Trophoblast cell (in vitro differentiated cells and primary cell): ENCODE measurements at regions not wholly inside any gene's neighbourhood (a gene's known extent, or its start where the extent isn't known, plus 50 kb on each side); places are given as distances from the start of the nearest gene placed in this dataset.

ENCODE experiments used
- DNase-seq, 2 donors: peaks; one replicate each; pipeline ENCODE4 v3.0.0-alpha.2; 2016
- H2AFZ ChIP-seq: 2 replicates; pipeline ENCODE4 v1.6.1; 2013; ENCODE audit warnings: low read length, moderate library complexity, mild to moderate bottlenecking; ENCODE audit not compliant: insufficient read depth, poor library complexity
- H2AK5ac ChIP-seq: 2 replicates; pipeline ENCODE4 v1.6.1; 2013; ENCODE audit warnings: mild to moderate bottlenecking, low read length
- H2BK120ac ChIP-seq: 2 replicates; pipeline ENCODE4 v1.6.1; 2013; ENCODE audit warnings: low read length, mild to moderate bottlenecking, moderate library complexity; ENCODE audit not compliant: insufficient read depth, poor library complexity
- H2BK12ac ChIP-seq: 2 replicates; pipeline ENCODE4 v1.6.1; 2013; ENCODE audit warnings: mild to moderate bottlenecking, low read length, moderate library complexity
- H2BK5ac ChIP-seq: 2 replicates; pipeline ENCODE4 v1.6.1; 2013; ENCODE audit warnings: low read length, low read depth, moderate library complexity, mild to moderate bottlenecking; ENCODE audit not compliant: poor library complexity
- H3K14ac ChIP-seq: 2 replicates; pipeline ENCODE4 v1.6.1; 2013; ENCODE audit warnings: mild to moderate bottlenecking, low read length
- H3K18ac ChIP-seq: 2 replicates; pipeline ENCODE4 v1.6.1; 2013; ENCODE audit warnings: mild to moderate bottlenecking, low read length
- H3K23ac ChIP-seq: 2 replicates; pipeline ENCODE4 v1.6.1; 2013; ENCODE audit warnings: low read length
- H3K27ac ChIP-seq: 2 replicates; pipeline ENCODE4 v1.5.1; 2013; ENCODE audit warnings: low read depth, mild to moderate bottlenecking, inconsistent platforms, low read length, moderate library complexity
- H3K27me3 ChIP-seq: 2 replicates; pipeline ENCODE4 v1.6.1; 2013; ENCODE audit warnings: inconsistent platforms, mild to moderate bottlenecking, low read length, moderate library complexity; ENCODE audit not compliant: insufficient read depth
- H3K36me3 ChIP-seq, 2 experiments: 1 replicate in 1 of 2; 2 replicates in 1 of 2; pipeline ENCODE4 v1.6.1; 2013; ENCODE audit warnings: low read length in 2 of 2, mild to moderate bottlenecking in 2 of 2, moderate library complexity in 1 of 2; ENCODE audit not compliant: insufficient read depth in 2 of 2, control insufficient read depth in 1 of 2
- H3K4ac ChIP-seq: 2 replicates; pipeline ENCODE4 v1.6.1; 2013; ENCODE audit warnings: low read depth, mild to moderate bottlenecking, low read length, moderate library complexity
- H3K4me1 ChIP-seq, 2 experiments: 1 replicate in 1 of 2; 2 replicates in 1 of 2; pipeline ENCODE4 v1.6.1; 2013; ENCODE audit warnings: low read length in 2 of 2, mild to moderate bottlenecking in 2 of 2, moderate library complexity in 1 of 2; ENCODE audit not compliant: insufficient read depth in 2 of 2, control insufficient read depth in 1 of 2
- H3K4me2 ChIP-seq: 2 replicates; pipeline ENCODE4 v1.6.1; 2013; ENCODE audit warnings: inconsistent platforms, mild to moderate bottlenecking, low read length, moderate library complexity
- H3K4me3 ChIP-seq: 2 replicates; pipeline ENCODE4 v1.5.1; 2013; ENCODE audit warnings: mild to moderate bottlenecking, low read depth, low read length, inconsistent platforms
- H3K79me1 ChIP-seq: one replicate; pipeline ENCODE4 v1.6.1; 2013; ENCODE audit warnings: low read length
- H3K79me2 ChIP-seq: 2 replicates; pipeline ENCODE4 v1.6.1; 2013; ENCODE audit warnings: low read length, mild to moderate bottlenecking; ENCODE audit not compliant: control insufficient read depth, insufficient read depth, poor library complexity
- H3K9ac ChIP-seq: 2 replicates; pipeline ENCODE4 v1.6.1; 2013; ENCODE audit warnings: mild to moderate bottlenecking, low read length
- H3K9me3 ChIP-seq: 2 replicates; pipeline ENCODE4 v1.6.1; 2013; ENCODE audit warnings: low read depth, mild to moderate bottlenecking, control low read depth, inconsistent platforms, low read length; ENCODE audit not compliant: insufficient read depth
- H4K12ac ChIP-seq: 2 replicates; pipeline ENCODE4 v1.6.1; 2013; ENCODE audit warnings: low read depth, mild to moderate bottlenecking, low read length, moderate library complexity
- H4K8ac ChIP-seq: 2 replicates; pipeline ENCODE4 v1.6.1; 2013; ENCODE audit warnings: low read depth, mild to moderate bottlenecking, low read length, moderate library complexity
- H4K91ac ChIP-seq: one replicate; pipeline ENCODE4 v1.6.1; 2013; ENCODE audit warnings: low read depth, mild to moderate bottlenecking, low read length, moderate library complexity
- WGBS: extraction: QIAGEN DNeasy Blood & Tissue Kit; methylation state at CpG from one replicate; pipeline ENCODE4 v1.1.7; 2013; ENCODE audit warnings: missing lambda C conversion rate; ENCODE audit not compliant: insufficient read length, insufficient coverage; ENCODE audit errors: extremely low coverage; 5-methylcytosine and 5-hydroxymethylcytosine counted together

DNA sequence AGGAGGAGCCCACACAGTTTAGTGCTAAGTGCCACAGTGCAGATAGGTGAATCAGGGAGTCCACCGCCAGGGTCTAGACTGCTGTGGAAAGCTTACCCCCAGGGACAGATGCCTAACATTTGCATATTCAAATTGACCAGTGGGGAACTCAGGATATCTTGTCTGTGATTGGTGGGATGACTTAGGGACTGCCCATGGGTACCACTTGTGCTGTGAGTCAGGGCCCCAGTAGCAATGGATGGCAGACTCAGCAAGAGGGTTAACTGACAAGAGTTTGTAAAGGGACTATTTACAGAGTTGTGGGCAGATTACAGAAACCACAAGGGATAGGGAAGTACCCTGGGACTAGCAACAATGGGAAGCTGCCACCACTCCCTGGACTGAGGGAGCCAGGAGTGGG lies 282.1 kb downstream of the BCOR start:
- H2AK5ac ChIP-seq, result no peak overlapping the region
- no peak overlapping the region for H3K18ac ChIP-seq
- no peak overlapping the region for H2AFZ ChIP-seq
- H4K8ac ChIP-seq, result no peak overlapping the region
- no CpG with 5 or more reads among the region's 1 CpG for WGBS
- H3K79me2 ChIP-seq, result no peaks in the 10 kb centered on the region
- no peak overlapping the region for H3K9ac ChIP-seq
- H3K27me3 ChIP-seq, result no peaks in the 10 kb centered on the region
- H3K4me2 ChIP-seq, result no peak overlapping the region
- no peaks in the 10 kb centered on the region for H3K9me3 ChIP-seq
- no peak overlapping the region for H3K4ac ChIP-seq
- no peak overlapping the region for H3K14ac ChIP-seq
- H3K36me3 ChIP-seq, result no peaks in the 10 kb centered on the region
- H3K4me3 ChIP-seq, result no peak overlapping the region
- no peak overlapping the region for H2BK12ac ChIP-seq
- no peak overlapping the region for H2BK120ac ChIP-seq
- no peak overlapping the region for H3K23ac ChIP-seq
- H2BK5ac ChIP-seq, result no peak overlapping the region
- peaks cover 4 to 6% of the 10 kb centered on the region in 2 experiments for H3K4me1 ChIP-seq
- H4K91ac ChIP-seq, result no peak overlapping the region
- no peaks in the 10 kb centered on the region for H3K79me1 ChIP-seq
- DNase-seq, result no peak
- H4K12ac ChIP-seq, result no peak overlapping the region
- H3K27ac ChIP-seq, result no peak overlapping the region

DNA sequence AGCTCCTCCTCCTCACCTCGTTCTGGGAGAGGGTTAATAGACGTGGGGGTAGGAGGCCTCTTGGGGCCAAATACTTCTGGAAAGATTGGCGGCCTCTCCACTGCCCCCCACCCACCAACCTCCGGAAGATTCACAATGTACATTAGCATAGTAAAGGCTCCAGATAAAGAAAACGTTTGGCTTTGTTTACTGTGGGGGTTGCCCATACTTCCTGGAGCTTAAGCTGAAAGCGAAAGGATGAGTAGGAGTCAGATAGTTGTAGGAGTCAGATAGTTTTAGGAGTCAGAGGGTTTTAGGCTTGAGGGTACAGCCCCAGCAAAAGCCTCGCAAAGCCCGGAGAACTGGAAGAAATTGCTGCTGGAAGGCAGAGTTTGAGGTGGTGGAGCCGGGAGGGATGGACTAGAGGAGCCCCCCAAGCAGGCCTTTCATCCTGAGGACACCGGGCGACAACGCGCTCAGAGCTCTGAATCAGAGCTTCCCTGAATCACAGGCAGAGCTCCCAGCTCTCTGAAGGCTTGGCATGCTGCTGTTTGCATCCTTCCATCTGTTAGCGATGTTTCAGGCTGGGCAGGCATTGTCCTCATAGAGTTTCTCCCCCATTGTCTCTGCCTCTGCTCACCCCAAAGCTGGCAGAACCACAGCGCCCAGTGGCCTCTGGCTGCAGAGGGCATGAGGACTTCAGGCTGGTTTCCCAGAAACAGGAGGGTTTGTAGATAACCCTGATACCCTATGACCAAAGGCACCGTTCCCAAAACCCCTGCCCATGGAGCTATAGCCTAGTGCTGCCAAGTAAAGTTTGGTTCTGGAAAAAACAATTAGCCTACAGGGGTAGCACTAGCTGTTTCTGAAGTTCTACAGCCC lies 280.7 kb downstream of the BCOR start:
- Histone ChIP-seq H2BK5ac (no peak overlapping the region), H2AK5ac (no peak overlapping the region), H3K4me3 (no peak overlapping the region), H3K79me2 (peaks cover 2% of the 10 kb centered on the region), H3K14ac (no peak overlapping the region), H3K4me2 (no peak overlapping the region), H2BK120ac (no peak overlapping the region), H4K12ac (no peak overlapping the region), H3K18ac (no peak overlapping the region), H3K9me3 (no peaks in the 10 kb centered on the region), H3K9ac (no peak overlapping the region), H2AFZ (no peak overlapping the region), H3K4ac (no peak overlapping the region), H2BK12ac (no peak overlapping the region), H3K79me1 (no peaks in the 10 kb centered on the region), H3K27me3 (no peaks in the 10 kb centered on the region), H3K23ac (no peak overlapping the region), H3K36me3 (no peaks in the 10 kb centered on the region), H4K8ac (no peak overlapping the region), H4K91ac (no peak overlapping the region), H3K4me1 (peaks cover 9 to 13% of the 10 kb centered on the region in 2 experiments), H3K27ac (no peak overlapping the region)
- no CpG with 5 or more reads among the region's 16 CpGs for WGBS
- no peak for DNase-seq

DNA sequence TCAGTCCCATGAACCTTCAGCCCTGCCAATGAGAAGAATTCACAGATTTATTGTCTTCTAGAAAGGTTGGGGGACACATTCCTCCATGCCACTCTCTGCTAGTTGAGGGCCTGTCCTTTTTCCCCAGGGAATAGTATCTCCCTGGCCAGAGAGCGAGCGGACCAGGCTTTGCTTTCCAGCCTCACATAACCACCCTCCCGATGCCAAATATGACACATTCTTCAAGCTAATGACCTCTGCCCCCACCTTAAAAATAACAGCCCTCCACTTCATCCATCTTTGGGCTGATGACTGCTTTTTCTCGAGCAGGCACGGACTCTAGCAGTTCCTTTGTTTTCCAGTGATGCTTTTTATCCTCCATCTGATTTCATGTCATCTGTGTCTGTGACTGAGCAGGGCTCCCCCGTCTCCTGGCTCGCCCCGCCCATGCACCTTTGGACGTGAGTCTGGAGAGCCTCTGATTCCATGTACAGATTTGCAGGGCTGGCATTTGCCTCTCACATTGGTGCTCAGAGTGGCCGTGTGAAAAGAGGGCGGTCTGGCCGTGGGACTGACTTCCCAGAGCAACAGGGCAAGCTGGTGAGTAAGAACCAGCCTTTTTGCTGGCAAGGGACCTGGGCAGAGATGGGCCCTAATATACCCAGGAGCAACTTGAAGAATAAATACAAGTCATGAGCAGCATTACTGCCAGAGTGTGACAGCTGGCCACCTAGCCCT lies 279.8 kb downstream of the BCOR start:
- Histone ChIP-seq H3K4me2 (no peak overlapping the region), H3K79me1 (no peaks in the 10 kb centered on the region), H4K91ac (no peak overlapping the region), H3K27ac (no peak overlapping the region), H3K9ac (no peak overlapping the region), H2AFZ (no peak overlapping the region), H4K8ac (no peak overlapping the region), H3K23ac (no peak overlapping the region), H3K4ac (no peak overlapping the region), H3K9me3 (no peaks in the 10 kb centered on the region), H3K14ac (no peak overlapping the region), H3K18ac (no peak overlapping the region), H3K27me3 (no peaks in the 10 kb centered on the region), H2BK120ac (no peak overlapping the region), H3K79me2 (peaks cover 2% of the 10 kb centered on the region), H3K4me1 (peaks cover 11 to 15% of the 10 kb centered on the region in 2 experiments), H2BK5ac (no peak overlapping the region), H2BK12ac (no peak overlapping the region), H3K4me3 (no peak overlapping the region), H2AK5ac (no peak overlapping the region), H4K12ac (no peak overlapping the region), H3K36me3 (no peaks in the 10 kb centered on the region)
- no CpG with 5 or more reads among the region's 12 CpGs for WGBS
- no peak for DNase-seq

DNA sequence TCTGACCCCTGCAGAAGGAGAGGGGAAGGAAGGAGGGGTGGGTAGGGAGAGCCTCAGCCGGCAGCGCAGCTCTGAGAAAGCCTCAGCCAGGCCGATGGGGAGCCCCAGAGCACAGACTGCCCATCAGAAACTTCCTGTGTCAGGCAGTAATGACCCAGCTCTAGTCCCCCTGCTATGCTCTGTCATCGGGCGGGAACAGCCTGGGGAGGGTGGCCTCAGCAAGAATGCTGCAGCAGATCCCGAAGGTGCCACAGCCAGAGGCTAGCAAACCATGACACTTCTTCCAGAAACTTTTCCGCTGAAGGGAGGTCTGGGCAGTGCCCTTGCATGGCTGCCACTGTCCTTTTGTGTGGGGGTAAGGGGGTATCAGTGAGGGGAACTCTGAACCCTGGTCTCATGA lies 279.0 kb downstream of the BCOR start:
- H3K14ac ChIP-seq, result no peak overlapping the region
- no peak overlapping the region for H3K9ac ChIP-seq
- H3K79me2 ChIP-seq, result peaks cover 2% of the 10 kb centered on the region
- H4K91ac ChIP-seq, result no peak overlapping the region
- H3K36me3 ChIP-seq, result no peaks in the 10 kb centered on the region
- no peak overlapping the region for H2BK5ac ChIP-seq
- H3K4me1 ChIP-seq, result peaks cover 11 to 15% of the 10 kb centered on the region in 2 experiments
- H2AK5ac ChIP-seq, result no peak overlapping the region
- no peak overlapping the region for H4K8ac ChIP-seq
- H3K4ac ChIP-seq, result no peak overlapping the region
- no peaks in the 10 kb centered on the region for H3K27me3 ChIP-seq
- H3K9me3 ChIP-seq, result no peaks in the 10 kb centered on the region
- WGBS, result no CpG with 5 or more reads among the region's 7 CpGs
- no peak overlapping the region for H2BK120ac ChIP-seq
- H4K12ac ChIP-seq, result no peak overlapping the region
- no peak overlapping the region for H3K23ac ChIP-seq
- no peaks in the 10 kb centered on the region for H3K79me1 ChIP-seq
- H2BK12ac ChIP-seq, result no peak overlapping the region
- no peak overlapping the region for H3K18ac ChIP-seq
- no peak overlapping the region for H3K27ac ChIP-seq
- H3K4me2 ChIP-seq, result no peak overlapping the region
- no peak overlapping the region for H3K4me3 ChIP-seq
- no peak for DNase-seq
- H2AFZ ChIP-seq, result no peak overlapping the region
